Neutrophil (primary cell): ENCODE measurements at regions not wholly inside any gene's neighbourhood (a gene's known extent, or its start where the extent isn't known, plus 50 kb on each side); places are given as distances from the start of the nearest gene placed in this dataset.

Experiments used
- H3K27ac ChIP-seq: fragments of 200-600 bp; sonication (generic); 2 replicates; pipeline ENCODE4 v1.5.1; 2016; ENCODE audit warnings: mild to moderate bottlenecking, moderate library complexity
- H3K27me3 ChIP-seq: fragments of 200-600 bp; sonication (generic); 2 replicates; pipeline ENCODE4 v1.6.0; 2016; ENCODE audit warnings: mild to moderate bottlenecking
- H3K36me3 ChIP-seq: fragments of 200-600 bp; sonication (generic); 2 replicates; pipeline ENCODE4 v1.5.1; 2017
- H3K4me1 ChIP-seq, 2 experiments: fragments of 200-600 bp in 1 of 2; sonication (generic) in 1 of 2; 1 replicate in 1 of 2; 2 replicates in 1 of 2; pipeline versions ENCODE4 v1.5.1 to v1.6.1; 2013 to 2016; ENCODE audit warnings: low read depth in 1 of 2, low read length in 1 of 2, mild to moderate bottlenecking in 1 of 2, moderate library complexity in 1 of 2; ENCODE audit not compliant: control insufficient read depth in 1 of 2, insufficient read depth in 1 of 2
- H3K4me3 ChIP-seq, 2 experiments: fragments of 200-600 bp in 1 of 2; sonication (generic) in 1 of 2; 1 replicate in 1 of 2; 2 replicates in 1 of 2; pipeline ENCODE4 v1.5.1; 2013 to 2016; ENCODE audit warnings: low read depth in 1 of 2, low read length in 1 of 2, mild to moderate bottlenecking in 1 of 2, moderate library complexity in 1 of 2
- H3K9me3 ChIP-seq: fragments of 200-600 bp; sonication (generic); 2 replicates; pipeline ENCODE4 v1.5.1; 2016
- TF ChIP-seq, protein P1 (sequence below): fragments of 200-600 bp; sonication (generic); IDR thresholded peaks from 2 replicates; pipeline ENCODE4 v1.5.1; 2016; ENCODE audit warnings: antibody characterized with exemption

DNA sequence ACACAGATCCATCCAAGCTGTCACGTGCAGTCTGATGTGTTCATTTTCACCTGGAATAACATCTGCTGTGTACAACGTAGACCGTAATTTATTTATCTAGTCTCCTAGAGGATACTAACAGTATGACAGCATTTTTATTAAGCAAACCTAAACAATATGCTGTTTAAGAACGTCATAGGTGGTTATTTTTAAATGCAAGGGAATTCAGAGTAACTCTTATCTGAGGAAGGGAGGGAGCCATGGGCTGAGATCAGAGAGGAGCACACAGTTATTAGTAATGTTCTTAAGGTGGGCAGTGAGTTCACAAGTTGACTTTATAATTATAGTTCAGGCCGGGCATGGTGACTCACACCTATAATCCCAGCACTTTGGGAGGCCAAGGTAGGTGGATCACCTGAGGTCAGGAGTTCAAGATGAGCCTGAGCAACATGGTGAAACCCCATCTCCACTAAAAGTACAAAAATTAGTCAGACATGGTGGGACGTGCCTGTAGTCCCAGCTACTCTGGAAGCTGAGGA lies 193.6 kb downstream of the UACA start:
- TF ChIP-seq, protein P1, sequence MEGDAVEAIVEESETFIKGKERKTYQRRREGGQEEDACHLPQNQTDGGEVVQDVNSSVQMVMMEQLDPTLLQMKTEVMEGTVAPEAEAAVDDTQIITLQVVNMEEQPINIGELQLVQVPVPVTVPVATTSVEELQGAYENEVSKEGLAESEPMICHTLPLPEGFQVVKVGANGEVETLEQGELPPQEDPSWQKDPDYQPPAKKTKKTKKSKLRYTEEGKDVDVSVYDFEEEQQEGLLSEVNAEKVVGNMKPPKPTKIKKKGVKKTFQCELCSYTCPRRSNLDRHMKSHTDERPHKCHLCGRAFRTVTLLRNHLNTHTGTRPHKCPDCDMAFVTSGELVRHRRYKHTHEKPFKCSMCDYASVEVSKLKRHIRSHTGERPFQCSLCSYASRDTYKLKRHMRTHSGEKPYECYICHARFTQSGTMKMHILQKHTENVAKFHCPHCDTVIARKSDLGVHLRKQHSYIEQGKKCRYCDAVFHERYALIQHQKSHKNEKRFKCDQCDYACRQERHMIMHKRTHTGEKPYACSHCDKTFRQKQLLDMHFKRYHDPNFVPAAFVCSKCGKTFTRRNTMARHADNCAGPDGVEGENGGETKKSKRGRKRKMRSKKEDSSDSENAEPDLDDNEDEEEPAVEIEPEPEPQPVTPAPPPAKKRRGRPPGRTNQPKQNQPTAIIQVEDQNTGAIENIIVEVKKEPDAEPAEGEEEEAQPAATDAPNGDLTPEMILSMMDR = no peak
- H3K9me3 ChIP-seq = no peaks in the 10 kb centered on the region
- no peaks in the 10 kb centered on the region for H3K4me1 ChIP-seq

DNA sequence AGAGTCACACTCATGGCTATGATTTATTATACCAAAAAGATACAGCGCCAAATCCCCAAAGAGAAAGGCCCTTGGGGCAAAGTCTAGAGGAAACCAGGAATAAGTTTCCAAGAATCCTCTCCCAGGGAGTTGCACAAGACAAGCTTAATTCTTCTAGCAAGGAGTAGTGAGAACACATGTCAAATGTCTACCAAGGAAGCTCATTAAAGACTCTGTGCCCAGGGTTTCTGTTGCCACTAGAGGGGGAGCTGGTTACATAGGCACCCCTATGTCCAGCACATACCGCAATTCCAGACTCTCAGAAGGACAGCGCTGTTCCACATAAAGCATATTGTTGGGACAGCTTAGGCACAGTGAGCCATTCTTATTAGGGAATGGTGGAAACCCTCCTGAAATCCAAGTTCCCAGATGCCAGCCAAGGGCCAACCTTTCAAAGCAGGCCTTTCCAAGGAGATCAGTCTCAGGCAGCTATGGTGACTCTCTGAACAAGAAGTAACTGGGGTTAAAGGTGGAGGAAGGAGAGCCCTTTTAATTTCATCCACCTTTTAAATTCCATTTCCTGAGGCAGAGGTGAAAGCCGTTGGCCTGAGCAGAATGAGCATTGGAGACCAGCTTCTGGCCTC lies 194.2 kb downstream of the UACA start:
- Histone ChIP-seq H3K9me3 (no peaks in the 10 kb centered on the region), H3K27ac (no peak overlapping the region), H3K4me1 (no peaks in the 10 kb centered on the region), H3K36me3 (no peaks in the 10 kb centered on the region), H3K4me3 (no peak overlapping the region), H3K27me3 (no peaks in the 10 kb centered on the region)
- TF ChIP-seq, protein P1 = no peak

More for the DNA sequence above, 193.6 kb downstream of the UACA start:
- no peaks in the 10 kb centered on the region for H3K36me3 ChIP-seq
- H3K27ac ChIP-seq = no peak overlapping the region
- H3K27me3 ChIP-seq = no peaks in the 10 kb centered on the region
- no peak overlapping the region for H3K4me3 ChIP-seq

DNA sequence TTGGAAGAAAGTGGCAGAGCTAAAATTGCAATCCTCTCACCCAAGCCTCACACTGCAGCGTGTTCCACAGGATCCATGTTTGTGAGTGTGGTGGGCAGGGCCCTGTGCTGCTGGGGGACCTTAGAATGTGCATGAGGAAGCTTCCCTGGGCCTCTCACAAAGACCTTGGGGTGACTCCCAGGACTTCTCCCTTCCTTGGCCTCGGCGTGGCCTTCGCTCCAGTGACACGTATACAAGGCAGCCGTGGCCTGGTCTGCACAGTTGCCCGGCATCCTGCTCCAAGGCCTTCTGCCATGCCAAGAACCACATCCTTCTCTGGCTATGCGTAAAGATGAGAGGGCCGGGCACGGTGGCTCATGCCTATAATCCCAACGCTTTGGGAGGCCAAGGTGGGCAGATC lies 196.4 kb downstream of the UACA start:
- Histone ChIP-seq H3K4me1 (no peaks in the 10 kb centered on the region), H3K27me3 (no peaks in the 10 kb centered on the region), H3K4me3 (no peak overlapping the region), H3K36me3 (no peaks in the 10 kb centered on the region), H3K9me3 (no peaks in the 10 kb centered on the region), H3K27ac (no peak overlapping the region)
- TF ChIP-seq, protein P1 = no peak

DNA sequence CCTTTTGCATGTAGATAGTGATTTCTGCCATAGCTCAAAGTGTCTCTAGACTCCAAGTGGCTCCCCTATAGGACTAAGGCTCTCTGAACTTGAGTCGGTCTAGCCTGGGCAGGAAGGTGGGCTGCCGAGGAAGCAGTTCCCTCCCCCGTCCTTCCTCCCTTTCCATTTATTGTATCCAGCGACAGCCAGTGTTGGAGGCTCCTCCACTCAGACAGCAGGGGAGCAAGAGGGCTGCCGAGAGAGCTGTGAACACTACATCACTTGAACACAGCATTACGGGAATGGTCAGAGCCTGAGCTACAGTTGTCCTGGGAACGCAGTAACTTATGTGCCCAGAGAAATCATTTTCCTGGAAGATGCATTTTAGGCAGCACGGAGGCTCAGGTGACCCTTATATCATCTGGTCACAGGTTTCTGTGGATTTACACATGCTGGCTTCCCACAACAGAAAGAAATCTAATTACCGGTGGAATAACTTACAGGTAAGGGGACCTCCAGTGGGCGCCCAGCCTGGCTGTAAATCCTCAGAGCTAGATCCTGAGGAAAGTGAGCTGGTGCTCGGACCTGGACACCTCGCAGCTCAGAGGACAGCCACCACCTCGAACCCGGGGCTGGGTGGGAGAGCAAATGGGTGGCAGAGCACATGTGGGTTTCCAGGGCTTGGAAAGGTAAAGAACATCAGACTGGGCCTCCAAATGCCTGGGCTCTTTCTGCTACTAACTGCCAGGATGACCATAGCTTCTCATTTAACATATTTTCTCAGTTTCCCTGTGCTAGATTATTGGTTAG lies 197.1 kb downstream of the UACA start:
- Histone ChIP-seq H3K9me3 (no peaks in the 10 kb centered on the region), H3K4me1 (no peaks in the 10 kb centered on the region), H3K36me3 (no peaks in the 10 kb centered on the region), H3K27me3 (no peaks in the 10 kb centered on the region), H3K4me3 (no peak overlapping the region), H3K27ac (no peak overlapping the region)
- TF ChIP-seq, protein P1 = no peak

DNA sequence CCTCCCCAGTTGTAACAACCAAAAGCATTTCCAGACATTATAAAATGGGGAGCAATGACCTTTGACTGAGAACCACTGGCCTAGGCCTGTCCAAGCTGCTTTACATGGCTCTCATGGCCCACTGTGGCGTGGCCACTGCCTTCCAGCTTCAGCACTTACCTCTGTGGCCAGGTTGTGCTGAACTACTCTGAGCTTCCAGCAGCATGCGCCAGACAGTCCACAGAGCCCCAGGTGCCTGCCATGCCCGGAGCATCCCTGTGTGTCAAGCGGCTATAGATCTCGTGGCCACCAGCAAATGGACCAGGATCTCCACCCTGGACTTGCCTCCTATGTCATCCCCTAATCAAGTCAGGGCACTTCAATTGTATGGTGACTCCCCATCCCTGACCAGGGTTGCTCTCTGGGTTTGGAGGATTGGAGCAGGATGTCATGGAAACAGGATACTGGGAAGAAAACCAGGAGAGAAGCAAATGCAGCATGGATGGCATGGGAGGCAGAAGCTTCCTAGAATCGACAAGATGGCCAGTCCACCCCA lies 199.7 kb downstream of the UACA start:
- no peak overlapping the region for H3K27ac ChIP-seq
- H3K27me3 ChIP-seq = peaks cover 7% of the 10 kb centered on the region
- no peaks in the 10 kb centered on the region for H3K36me3 ChIP-seq
- TF ChIP-seq, protein P1 = no peak
- no peaks in the 10 kb centered on the region for H3K9me3 ChIP-seq
- H3K4me1 ChIP-seq = peaks cover 10% of the 10 kb centered on the region in 2 experiments
- H3K4me3 ChIP-seq = no peak overlapping the region
